GM19193 (cell line): ENCODE measurements at regions not wholly inside any gene's neighbourhood (a gene's known extent, or its start where the extent isn't known, plus 50 kb on each side); places are given as distances from the start of the nearest gene placed in this dataset.

Experiments used
- POLR2A ChIP-seq: IDR thresholded peaks from 4 replicates; pipeline ENCODE4 v1.6.1; 2011; ENCODE audit not compliant: insufficient read depth, insufficient read length; ENCODE audit errors: extremely low read depth

DNA sequence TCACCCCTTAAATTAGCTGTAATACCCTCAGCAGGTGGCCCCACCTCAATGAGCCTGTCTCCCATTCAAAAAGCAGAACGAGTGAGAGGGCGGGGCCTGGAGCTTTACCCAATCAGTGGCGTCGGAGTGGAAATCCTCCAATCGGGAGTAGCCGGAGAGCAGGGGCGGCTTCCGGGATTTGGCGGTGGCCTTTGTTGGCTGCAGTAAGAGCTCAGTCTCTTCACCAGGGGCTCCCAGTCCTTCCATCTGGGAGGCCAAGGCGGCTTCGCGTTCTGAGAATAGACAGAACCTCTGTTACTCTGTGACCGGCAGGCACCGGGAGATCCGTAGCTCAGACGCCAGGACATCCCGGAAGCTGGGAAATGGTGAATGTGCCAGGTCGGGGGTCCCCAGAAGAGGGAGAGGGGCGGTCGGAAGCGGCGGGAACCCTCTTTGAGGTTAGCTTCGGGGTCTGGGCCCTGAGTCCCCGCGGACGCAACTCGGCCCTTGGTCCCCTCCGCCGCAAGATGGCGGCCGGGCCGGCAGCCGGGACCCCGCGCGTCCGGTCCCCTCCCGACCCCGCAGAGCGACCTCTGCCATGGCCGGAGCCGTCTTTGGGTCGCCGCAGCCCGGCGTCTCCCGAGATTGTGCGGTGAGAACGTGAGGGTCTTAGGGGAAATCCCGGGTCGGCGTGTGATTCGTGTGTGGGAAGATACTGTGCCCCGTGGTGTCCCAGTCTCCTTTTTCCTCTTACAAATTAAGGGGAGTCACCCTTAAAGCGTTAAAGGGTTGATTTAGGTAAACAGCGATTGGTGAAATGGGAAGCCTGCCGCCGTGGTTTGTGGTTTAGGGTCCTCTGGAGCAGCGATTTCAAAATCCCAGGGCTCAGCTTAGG, 160.3 kb upstream of the ZNF267 start:
- peak; percentile 98 for TF ChIP-seq POLR2A

DNA sequence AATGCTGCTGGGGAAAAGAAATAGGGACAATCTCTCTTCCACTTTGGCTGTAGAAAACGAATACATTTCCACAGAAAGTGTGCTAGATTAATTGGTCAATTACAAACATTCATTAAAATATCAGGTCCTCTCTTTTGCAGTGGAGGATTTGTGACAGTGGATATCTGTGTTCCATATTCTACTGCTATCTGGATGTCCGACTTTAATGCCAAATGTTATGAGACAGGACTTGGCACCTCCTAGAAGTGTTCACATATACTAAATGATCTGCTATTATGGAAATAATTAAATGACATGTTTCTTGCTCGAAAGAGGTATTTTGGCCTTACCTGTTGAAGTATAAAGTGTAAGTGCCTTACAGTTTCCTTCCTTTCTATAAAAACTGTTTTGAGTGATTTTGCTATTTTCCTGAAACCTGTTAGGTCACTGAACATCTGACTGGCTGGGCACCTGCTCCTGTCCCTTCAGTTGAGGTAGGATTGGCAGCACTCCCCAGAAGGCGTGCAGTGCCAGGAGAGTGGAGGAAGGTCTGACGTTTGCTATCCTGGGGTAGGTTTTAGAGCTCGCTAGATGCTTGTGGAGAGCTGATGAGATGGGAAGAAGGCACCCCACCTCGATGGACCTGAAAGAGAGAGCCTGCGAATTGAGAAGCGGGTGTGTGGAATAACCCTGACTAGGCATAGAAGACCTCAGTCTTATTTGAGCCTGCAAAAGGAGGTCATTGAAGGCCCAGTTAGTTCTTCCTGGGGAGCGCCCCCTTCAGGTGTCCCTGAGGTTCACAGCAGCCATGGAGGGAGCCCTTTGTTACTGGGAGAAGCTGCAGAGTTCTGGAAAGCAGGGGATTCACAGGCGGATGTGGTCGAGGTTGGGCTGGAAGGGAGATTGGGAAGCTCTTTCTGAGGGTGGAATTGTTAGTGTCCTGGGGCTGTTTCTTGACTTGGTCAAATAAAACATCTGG, 159.4 kb upstream of the ZNF267 start:
- peak; percentile 24 for TF ChIP-seq POLR2A

DNA sequence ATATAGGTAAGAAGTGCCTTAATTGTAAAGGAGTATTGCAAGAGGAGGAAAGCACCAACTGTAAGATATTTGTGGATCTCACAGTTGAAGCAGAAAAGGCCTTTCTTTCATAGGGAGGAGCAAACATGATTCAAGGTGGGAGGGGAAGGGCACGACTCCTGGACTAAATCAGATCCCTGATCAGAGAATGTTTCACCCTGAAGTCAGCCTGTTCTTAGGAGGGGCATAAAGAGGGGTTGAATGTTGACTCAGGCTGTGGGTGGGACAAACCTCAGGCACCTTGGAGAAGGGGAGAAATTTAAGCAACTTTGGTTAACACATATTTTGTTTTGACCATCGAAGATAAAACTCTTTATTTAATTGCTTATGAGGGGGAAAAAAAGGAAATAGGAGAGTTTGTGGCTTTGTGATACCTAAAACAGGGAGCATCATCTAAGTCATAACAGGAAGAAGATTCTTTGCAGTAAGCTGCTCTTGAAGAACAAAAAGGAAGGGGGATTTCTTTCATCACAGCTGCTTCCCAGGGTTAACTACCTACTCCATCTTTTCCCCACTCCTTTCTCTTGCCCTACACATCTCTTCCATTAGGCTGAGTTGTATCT, 158.6 kb upstream of the ZNF267 start:
- no peak for TF ChIP-seq POLR2A

DNA sequence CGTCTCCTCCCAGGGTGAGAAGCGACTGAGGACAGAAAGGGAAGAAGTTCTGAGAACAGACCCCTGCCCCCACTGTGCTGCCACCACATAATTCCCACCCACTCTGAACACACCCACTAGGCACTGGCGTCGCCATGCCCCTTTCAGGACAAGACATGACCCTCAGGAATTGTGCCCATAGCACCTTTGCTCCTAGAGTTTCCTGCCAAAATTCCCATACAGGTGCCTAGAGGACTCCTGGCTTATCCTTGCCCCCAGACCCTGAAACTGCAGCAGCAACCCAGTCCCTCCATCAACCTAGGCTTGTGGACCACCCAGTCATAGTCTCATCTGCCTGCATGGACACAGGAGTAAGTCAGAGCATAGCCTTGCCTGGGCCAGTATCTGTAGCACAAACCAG, 157.7 kb upstream of the ZNF267 start:
- no peak for TF ChIP-seq POLR2A

DNA sequence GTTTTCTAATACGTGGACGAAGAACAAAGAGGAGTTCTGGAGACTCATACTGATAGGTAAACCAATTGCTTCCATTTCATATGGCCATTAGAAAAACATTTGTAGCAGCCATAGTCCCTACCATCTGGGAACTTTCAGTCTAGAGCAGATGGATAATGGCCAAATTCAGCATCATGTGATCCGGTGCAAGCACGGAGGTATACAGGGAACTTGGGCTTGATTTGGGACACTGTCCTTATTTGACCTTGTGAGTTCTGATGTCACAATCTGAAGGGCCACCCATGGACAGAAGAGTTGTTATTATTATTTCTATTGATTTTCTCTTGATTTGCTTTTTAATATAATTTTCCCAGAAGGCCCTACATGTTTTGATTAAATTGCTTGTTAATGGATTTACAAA, 154.6 kb upstream of the ZNF267 start:
- TF ChIP-seq POLR2A, result no peak

DNA sequence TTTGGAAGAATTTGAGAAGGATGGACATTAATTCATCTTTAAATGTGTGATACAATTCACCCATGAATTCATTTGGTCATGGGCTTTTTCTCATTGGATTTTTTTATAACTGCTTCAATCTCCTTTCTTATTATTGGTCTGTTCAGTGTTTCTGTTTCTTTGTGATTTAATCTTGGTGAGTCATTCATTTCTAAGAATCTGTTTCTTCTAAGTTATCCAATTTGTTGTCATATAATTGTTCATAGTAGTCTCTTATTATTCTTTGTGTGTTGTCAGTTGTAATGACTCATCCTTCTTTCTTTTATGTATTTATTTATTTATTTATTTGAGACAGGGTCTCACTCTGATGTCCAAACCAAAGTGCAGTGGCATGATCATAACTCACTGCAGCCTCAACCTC, 146.1 kb upstream of the ZNF267 start:
- TF ChIP-seq POLR2A, result no peak

DNA sequence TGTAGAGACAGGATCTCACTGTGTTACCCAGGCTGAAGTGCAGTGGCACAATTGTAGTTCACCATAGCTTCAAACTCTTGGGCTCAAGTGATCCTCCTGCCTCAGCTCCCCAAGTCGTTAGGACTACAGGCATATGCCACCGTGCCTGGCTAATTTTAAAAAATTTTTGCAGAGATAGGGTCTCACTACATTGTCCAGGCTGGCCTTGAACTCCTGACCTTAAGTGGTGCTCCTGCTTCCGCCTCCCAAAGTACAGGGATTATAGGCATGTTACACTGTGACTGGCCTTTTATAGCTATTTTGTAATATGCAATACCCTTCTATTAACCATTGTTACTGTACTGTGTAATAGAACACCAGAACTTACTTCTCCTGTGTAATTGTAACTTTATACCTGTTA, 139.3 kb upstream of the ZNF267 start:
- no peak for TF ChIP-seq POLR2A

DNA sequence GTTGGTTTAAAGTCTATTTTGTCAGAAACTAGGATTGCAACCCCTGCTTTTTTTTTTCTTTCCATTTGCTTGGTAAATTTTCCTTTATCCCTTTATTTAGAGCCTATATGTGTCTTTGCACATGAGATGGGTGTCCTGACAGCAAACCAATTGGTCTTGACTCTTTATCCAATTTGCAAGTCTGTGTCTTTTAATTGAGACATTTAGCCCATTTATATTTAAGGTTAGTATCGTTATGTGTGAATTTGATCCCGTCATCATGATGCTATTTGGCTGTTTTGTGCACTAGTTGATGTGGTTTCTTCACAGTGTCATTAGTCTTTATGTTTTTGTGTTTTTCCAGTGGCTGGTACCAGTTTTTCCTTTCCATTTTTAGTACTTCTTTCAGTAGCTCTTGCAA, 127.7 kb upstream of the ZNF267 start:
- TF ChIP-seq POLR2A, result no peak

DNA sequence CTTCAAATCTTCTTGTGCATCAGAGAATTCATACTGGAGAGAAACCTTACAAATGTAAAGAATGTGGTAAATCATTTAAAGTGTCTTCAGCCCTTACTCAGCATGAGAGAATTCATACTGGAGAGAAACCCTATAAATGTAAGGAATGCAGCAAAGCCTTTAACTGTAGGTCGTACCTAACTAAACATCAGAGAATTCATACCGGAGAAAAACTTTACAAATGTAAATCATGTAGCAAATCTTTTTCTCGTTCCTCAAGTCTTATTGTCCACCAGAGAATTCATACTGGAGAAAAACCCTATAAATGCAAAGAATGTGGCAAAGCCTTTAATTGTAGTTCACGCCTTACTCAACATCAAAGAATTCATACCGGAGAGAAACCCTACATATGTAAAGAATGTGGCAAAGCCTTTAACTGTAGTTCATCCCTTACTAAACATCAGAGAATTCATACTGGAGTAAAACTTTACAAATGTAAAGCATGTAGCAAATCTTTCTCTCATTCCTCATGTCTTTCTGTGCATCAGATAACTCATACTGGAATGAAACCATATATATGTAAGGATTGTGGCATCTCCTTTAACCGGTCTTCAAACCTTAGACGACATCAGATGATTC, 118.5 kb upstream of the ZNF267 start:
- TF ChIP-seq POLR2A, result no peak

DNA sequence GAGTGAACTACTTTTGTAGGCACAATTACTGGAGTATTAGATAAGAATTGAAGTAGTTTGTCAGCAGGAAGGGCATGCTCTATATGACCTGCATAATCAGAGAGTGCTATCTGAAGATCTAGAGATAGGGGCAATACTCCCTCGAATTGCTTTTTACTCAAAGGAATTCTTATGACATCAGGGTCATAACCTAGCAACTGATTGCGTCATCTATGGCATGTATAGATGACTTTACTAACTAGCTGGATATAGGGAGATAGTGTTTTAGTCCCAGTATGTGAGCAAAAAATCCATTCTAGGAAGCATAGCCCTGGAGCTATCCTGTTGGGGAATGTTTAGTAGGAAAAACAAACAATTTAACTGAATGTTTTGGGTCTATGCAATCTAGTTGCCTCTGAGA, 109.5 kb upstream of the ZNF267 start:
- TF ChIP-seq POLR2A, result no peak

DNA sequence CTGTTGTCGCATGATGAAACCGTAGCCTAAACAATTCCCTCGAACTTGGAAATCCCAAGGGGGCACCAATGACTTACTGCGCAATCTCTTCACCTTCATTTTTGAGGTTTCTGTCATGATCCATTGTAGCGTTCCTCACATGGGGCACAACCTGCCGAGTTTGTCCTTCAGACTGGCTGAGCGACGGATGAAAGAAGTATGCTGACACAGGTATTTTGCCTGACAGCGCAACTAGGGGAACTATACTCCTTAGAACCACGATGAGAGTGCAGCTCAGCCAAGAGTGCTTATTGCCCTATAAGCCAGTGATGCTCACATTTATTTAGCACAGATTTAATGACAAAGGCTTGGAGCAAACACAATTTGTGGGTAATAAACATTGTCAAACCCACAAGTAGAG, 106.3 kb upstream of the ZNF267 start:
- TF ChIP-seq POLR2A, result no peak

DNA sequence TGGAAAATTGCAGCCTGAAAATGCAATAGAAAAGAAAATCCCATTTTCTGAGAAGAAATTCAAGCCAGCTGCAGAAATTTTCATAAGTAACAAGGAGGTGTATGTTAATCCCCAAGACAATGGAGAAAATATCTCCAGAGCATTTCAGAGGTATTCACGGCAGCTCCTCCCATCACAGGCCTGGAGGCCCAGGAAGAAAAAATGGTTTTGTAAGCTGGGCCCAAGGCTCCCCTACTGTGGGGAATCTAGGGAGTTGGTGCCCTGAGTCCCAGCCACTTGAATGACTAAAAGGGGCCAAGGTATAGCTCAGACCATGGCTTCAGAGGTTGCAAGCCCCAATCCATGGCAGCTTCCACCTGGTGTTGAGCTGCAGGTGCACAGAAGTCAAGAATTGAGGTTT, 93.3 kb upstream of the ZNF267 start:
- no peak for TF ChIP-seq POLR2A

DNA sequence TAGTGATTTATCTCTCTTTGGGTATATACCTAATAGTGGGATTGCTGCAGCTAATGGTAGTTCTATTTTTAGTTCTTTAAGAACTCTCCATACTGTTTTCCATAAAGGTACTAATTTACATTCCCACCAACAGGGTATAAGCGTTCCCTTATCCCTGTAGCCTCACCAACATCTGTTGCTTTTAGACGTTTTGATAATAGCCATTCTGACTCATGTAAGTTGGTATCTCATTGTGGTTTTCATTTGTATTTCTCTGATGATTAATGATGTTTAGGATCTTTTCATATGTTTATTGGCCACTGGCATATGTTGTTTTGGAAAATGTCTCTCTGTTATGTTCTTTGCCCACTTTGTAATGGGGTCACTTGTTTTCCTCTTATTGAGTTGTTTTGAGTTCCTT, 88.5 kb upstream of the ZNF267 start:
- no peak for TF ChIP-seq POLR2A

DNA sequence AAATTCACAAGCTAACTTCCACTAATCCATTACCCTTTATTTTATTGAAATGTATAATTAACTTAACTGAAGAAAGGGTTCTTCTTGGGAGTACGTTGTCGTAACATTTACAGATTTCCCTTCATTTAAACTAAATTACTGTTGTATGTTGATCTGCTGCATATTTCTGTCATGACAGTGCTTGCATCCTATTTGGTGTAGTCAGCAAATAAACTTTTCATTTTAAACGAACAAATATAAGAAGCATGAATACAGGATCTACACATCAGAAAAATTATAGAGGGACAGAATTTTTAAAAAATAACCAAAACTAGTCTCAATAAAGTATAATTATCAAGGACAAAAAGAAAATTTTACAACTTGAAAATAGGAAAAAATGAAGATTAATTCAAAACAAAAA, 66.5 kb upstream of the ZNF267 start:
- TF ChIP-seq POLR2A, result no peak

DNA sequence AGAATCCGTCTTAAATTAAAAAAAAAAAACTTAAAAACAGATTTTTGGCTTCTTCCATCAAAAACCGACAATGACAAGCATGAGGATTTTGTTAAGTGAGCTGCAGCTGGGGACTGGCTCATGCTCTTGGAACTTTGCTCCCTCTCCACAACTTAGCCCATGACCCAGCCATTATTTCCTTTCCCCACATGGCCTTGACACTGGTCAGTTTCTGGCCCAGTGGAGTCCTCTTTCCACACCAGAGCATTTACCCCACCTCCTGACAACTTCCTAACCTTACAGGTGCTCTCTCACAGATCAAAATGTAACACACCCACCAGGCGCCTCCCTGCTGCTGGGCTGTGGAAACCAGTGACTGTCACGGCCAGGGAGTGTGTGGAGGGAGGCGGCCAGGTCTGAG, 62.7 kb upstream of the ZNF267 start:
- TF ChIP-seq POLR2A, result no peak

DNA sequence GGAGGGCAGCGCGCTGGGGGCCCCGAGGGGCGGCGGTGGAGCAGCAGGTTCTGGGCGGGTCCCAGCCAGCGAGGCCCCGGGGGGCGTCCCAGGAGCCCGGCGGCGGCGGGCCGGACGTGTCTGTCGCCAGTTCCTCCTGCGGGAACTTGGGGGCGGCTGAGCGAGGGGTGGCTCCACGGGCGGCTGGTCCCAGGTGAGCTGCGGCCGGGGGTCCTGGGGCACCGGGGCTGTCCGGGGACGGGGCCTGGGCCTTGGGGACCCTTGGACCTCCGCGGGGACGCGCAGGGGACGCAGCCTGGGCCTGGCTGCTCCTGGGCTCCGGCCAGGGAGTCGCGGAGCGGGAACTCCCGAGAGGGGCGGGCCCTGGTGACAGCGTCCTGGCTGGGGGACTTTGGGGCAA, 54.2 kb upstream of the ZNF267 start:
- no peak for TF ChIP-seq POLR2A

DNA sequence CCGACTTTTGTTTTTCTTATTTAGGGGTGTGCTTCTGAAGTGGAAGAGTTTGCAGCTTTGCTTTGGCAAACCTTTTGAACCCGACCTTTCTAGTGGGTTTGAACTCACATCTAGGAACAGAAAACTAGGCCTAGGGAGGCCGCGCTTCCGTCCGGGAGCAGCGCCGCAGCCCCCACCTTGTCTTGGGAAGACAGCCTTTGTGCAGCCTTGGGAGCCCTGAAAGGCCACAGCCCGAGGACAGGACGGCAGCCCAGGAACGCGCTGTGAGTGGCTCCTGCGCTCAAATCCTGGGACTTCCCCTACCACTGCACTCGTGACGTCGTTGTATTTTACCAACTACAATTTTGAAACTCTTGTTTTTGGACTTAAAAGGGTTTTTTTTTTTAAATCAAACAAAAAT, 53.7 kb upstream of the ZNF267 start:
- TF ChIP-seq POLR2A, result no peak
